ENCODE measurements at regions not wholly inside any gene's neighbourhood (a gene's known extent, or its start where the extent isn't known, plus 50 kb on each side); places are given as distances from the start of the nearest gene placed in this dataset.

- Histone ChIP-seq H3K79me2 (ENCODE audit: control insufficient read depth in 1 of 2, insufficient read depth in 2 of 2, low read length in 2 of 2) (no peaks in the 10 kb centered on the region), H2BK120ac (replicated peaks; ENCODE audit: low read depth, low read length) (no peak overlapping the region), H3K4me2 (ENCODE audit: insufficient read depth in 1 of 2, low read depth in 2 of 2, low read length in 2 of 2) (no peak overlapping the region), H3K4me3 (ENCODE audit: extremely low read depth in 1 of 4, insufficient read depth in 2 of 4, low read depth in 3 of 4, low read length in 4 of 4) (no peak overlapping the region), H2BK15ac (ENCODE audit: low read length) (no peak overlapping the region), H4K5ac (ENCODE audit: insufficient read length, low read depth, low read length) (no peak overlapping the region), H2BK12ac (ENCODE audit: low read depth, low read length) (no peak overlapping the region), H3K23ac (ENCODE audit: insufficient read length) (no peak overlapping the region), H3K9me3 (ENCODE audit: insufficient read depth in 2 of 2, low read depth in 1 of 2, low read length in 1 of 2) (no peaks in the 10 kb centered on the region), H3K27ac (ENCODE audit: low read depth, low read length) (no peak overlapping the region), H4K91ac (replicated peaks; ENCODE audit: insufficient read length, low read length) (no peak overlapping the region), H3K9ac (replicated peaks in 1 of 4; ENCODE audit: extremely low read depth in 1 of 4, low read depth in 3 of 4, low read length in 3 of 4) (no peak overlapping the region), H2BK20ac (ENCODE audit: low read length) (no peak overlapping the region), H3K56ac (replicated peaks; ENCODE audit: insufficient read length, low read depth, low read length) (no peak overlapping the region), H2AK5ac (ENCODE audit: low read depth, low read length) (no peak overlapping the region), H4K8ac (ENCODE audit: extremely low read depth, insufficient read depth, low read length) (no peak overlapping the region), H2BK5ac (ENCODE audit: low read depth, low read length) (no peak overlapping the region), H3K27me3 (replicated peaks in 1 of 4; ENCODE audit: control insufficient read depth in 3 of 4, extremely low read depth in 1 of 4, insufficient read depth in 3 of 4, low read length in 3 of 4) (no peaks in the 10 kb centered on the region), H2AFZ (ENCODE audit: low read length) (no peak overlapping the region), H3K14ac (ENCODE audit: insufficient read length) (no peak overlapping the region), H3K4me1 (replicated peaks in 1 of 4; ENCODE audit: control insufficient read depth in 3 of 4, insufficient read depth in 4 of 4, low read length in 3 of 4) (no peaks in the 10 kb centered on the region), H4K20me1 (replicated peaks in 1 of 2; ENCODE audit: control insufficient read depth in 1 of 2, insufficient read depth in 2 of 2, low read length in 2 of 2) (no peaks in the 10 kb centered on the region), H3K4ac (replicated peaks; ENCODE audit: insufficient read length, low read depth, low read length) (no peak overlapping the region), H3K18ac (ENCODE audit: extremely low read depth, low read length) (no peak overlapping the region), H3K36me3 (ENCODE audit: control insufficient read depth in 2 of 4, insufficient read depth in 4 of 4, low read length in 3 of 4) (no peaks in the 10 kb centered on the region), H3K79me1 (ENCODE audit: low read depth, low read length) (no peaks in the 10 kb centered on the region), H3K23me2 (ENCODE audit: low read depth, low read length) (no peaks in the 10 kb centered on the region)
- TF ChIP-seq KDM5A (IDR thresholded peaks at IDR 0.05; ENCODE audit: low read length), result no peak
- 92% methylated on average over 7 of the region's 13 CpGs; no CpG with 5 or more reads in 1 of the 2 experiments for WGBS, 2 experiments (ENCODE audit: extremely low coverage in 1 of 2, insufficient coverage in 1 of 2, insufficient read length in 1 of 2, insufficient replicate concordance in 2 of 2, low coverage in 1 of 2, low lambda C conversion rate in 2 of 2, missing lambda C conversion rate in 1 of 2)
- DNase-seq (ENCODE audit: low read depth in 1 of 2, low spot score in 2 of 2) (no peak), FAIRE-seq (no peak)
- CTCF ChIA-PET (ENCODE audit: partially characterized antibody), result no interaction called here
- POLR2A ChIA-PET (ENCODE audit: partially characterized antibody), result interaction anchor here (0.6 kb wide), 1 partner anchor 383 kb away, joined by 3 read pairs; no protein-coding TSS in a partner anchor
Observed at GRCh38 chr2:494853-495252, 182.4 kb downstream of the TMEM18 start.
